ENCODE measurements at regions not wholly inside any gene's neighbourhood (a gene's known extent, or its start where the extent isn't known, plus 50 kb on each side); places are given as distances from the start of the nearest gene placed in this dataset.

- ATAC-seq = peak; percentile 42
Observed at GRCh38 chr3:190721330-190721729, 141.2 kb downstream of the GMNC start.

- ATAC-seq = no peak
Observed at GRCh38 chr3:190718671-190719070, 143.8 kb downstream of the GMNC start.

GRCh38 chr3:190718097-190718496 is 144.4 kb downstream of the GMNC start:
- ATAC-seq = no peak

DNA sequence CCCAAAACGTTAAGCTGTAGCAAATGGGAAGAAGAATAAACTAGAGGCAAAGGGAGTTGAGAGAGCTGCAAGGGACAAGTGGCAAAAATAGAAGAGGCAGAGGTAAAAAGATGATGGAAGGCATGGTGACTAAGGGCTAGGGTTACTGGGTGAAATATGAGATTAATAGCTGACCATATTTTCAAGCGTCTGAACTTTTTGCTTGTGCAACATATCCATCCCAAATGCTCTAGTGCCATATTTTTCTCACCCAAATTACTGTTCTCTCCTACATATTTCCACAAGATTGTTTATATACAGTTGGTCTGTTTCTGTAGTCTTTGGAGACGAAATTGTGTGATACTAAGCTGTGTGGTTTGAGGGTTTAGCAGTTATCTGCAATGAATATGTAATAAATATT is 145.5 kb downstream of the GMNC start:
- no peak for ATAC-seq

GRCh38 chr3:190716211-190716610 is 146.3 kb downstream of the GMNC start:
- ATAC-seq = no peak

GRCh38 chr3:190710723-190711122 is 151.8 kb downstream of the GMNC start:
- ATAC-seq = no peak

DNA sequence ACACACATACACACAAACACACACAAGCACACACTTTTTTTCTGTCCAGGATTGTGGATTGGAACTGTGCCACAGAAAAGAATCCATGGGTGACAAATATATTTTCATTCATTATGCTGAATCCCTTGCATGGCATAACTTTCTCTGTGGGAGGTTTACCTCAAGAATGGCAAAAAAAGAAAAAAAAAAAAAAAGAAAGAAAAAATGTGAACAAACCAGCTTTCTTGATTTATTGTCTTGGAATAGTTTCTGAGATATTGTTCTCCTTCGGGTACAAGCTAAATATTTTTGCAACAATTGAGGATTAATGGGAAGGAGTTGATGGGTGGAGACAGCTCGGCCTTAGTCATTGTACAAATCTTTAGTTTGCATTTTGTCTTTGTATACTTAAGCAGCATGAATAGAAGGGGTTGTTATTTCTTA is 153.1 kb downstream of the GMNC start:
- peak; percentile 67 for ATAC-seq

Data from esophagus mucosa (tissue), 1 donor.